OCI-LY7 (cell line): ENCODE measurements at regions not wholly inside any gene's neighbourhood (a gene's known extent, or its start where the extent isn't known, plus 50 kb on each side); places are given as distances from the start of the nearest gene placed in this dataset.

Source experiments
- BruUV-seq: library from RNA; stranded (reverse); fragments of 400-500 nt; replicated peaks from 2 replicates; lab custom pipeline; 2021; lab: Mats Ljungman, UMichigan
- CTCF ChIA-PET: fragments of 300-600 bp; sonication (Branson Sonifier 250); formaldehyde crosslinking; loops from one replicate; lab custom pipeline; 2022; ENCODE audit warnings: antibody characterized with exemption; ENCODE audit not compliant: unreplicated experiment; lab: Charles Lee
- POLR2A ChIA-PET: fragments of 300-600 bp; sonication (Branson Sonifier 250); formaldehyde crosslinking; loops from one replicate; lab custom pipeline; 2022; ENCODE audit warnings: antibody characterized with exemption; lab: Charles Lee
- DNase-seq: peaks from one replicate; pipeline ENCODE4 v3.0.0-alpha.2; 2015; ENCODE audit warnings: low spot score
- H2AFZ ChIP-seq: fragments of 200-600 bp; sonication (generic), shearing (Covaris generic); 2 replicates; pipeline ENCODE4 v1.6.1; 2014; ENCODE audit warnings: mild to moderate bottlenecking, antibody characterized with exemption, low read length, moderate library complexity
- H3K27ac ChIP-seq: fragments of 200-600 bp; sonication (generic); 2 replicates; pipeline ENCODE4 v1.5.1; 2014; ENCODE audit warnings: mixed run types, low read depth, mild to moderate bottlenecking, moderate library complexity, low read length, inconsistent platforms; ENCODE audit not compliant: poor library complexity, severe bottlenecking
- H3K36me3 ChIP-seq: fragments of 200-600 bp; sonication (generic); 2 replicates; pipeline ENCODE4 v1.6.1; 2014; ENCODE audit warnings: mild to moderate bottlenecking, antibody characterized with exemption, low read length, moderate library complexity, mixed read lengths; ENCODE audit not compliant: insufficient read depth
- H3K4me1 ChIP-seq: fragments of 200-600 bp; sonication (generic); 2 replicates; pipeline ENCODE4 v1.5.1; 2014; ENCODE audit warnings: mild to moderate bottlenecking, low read length; ENCODE audit not compliant: insufficient read depth, poor library complexity, severe bottlenecking
- H3K4me2 ChIP-seq: fragments of 200-600 bp; sonication (generic); 2 replicates; pipeline ENCODE4 v1.6.1; 2014; ENCODE audit warnings: mild to moderate bottlenecking, low read length
- H3K4me3 ChIP-seq: fragments of 200-600 bp; sonication (generic); 2 replicates; pipeline ENCODE4 v1.5.1; 2014; ENCODE audit warnings: mild to moderate bottlenecking, low read depth, low read length; ENCODE audit not compliant: poor library complexity, severe bottlenecking
- H3K79me2 ChIP-seq: fragments of 200-600 bp; sonication (generic); 2 replicates; pipeline ENCODE4 v1.6.1; 2016; ENCODE audit warnings: low read depth, mild to moderate bottlenecking, low read length, moderate library complexity, mixed read lengths; ENCODE audit not compliant: insufficient read depth
- H3K9me2 ChIP-seq: fragments of 200-600 bp; sonication (generic); 2 replicates; pipeline ENCODE4 v1.6.1; 2016; ENCODE audit warnings: mild to moderate bottlenecking, low read length, mixed read lengths; ENCODE audit not compliant: insufficient read depth
- H3K9me3 ChIP-seq: fragments of 200-600 bp; sonication (generic); 2 replicates; pipeline ENCODE4 v1.6.1; 2014; ENCODE audit warnings: mild to moderate bottlenecking, mixed run types, low read length, mixed read lengths
- H4K20me1 ChIP-seq: fragments of 200-600 bp; sonication (generic); 2 replicates; pipeline ENCODE4 v1.6.1; 2014; ENCODE audit warnings: mild to moderate bottlenecking, antibody characterized with exemption, low read length, moderate library complexity, mixed read lengths; ENCODE audit not compliant: insufficient read depth
- CTCF ChIP-seq: fragments of 200-600 bp; sonication (generic); conservative IDR thresholded peaks from 2 replicates; pipeline ENCODE4 v1.5.1; 2014; ENCODE audit warnings: mild to moderate bottlenecking, antibody characterized with exemption, low read length, moderate library complexity, mixed read lengths
- EZH2phosphoT487 ChIP-seq: fragments of 200-600 bp; sonication (generic); IDR thresholded peaks from 2 replicates; pipeline ENCODE4 v1.6.1; 2018; ENCODE audit warnings: low read depth, borderline replicate concordance, mild to moderate bottlenecking, mixed run types, antibody characterized with exemption, low read length, moderate library complexity, mixed read lengths
- intact Hi-C: fragments of 100-400 bp; cut with micrococcal nuclease; formaldehyde crosslinking; loops from one replicate; pipeline ENCODE4 v1.10.0; 2022; ENCODE audit not compliant: unreplicated experiment

- BruUV-seq: no TSS peak
- Histone ChIP-seq H2AFZ (no peak overlapping the region), H3K9me3 (no peaks in the 10 kb centered on the region), H3K36me3 (no peaks in the 10 kb centered on the region), H3K27ac (no peak overlapping the region), H4K20me1 (no peaks in the 10 kb centered on the region), H3K79me2 (no peaks in the 10 kb centered on the region), H3K9me2 (no peaks in the 10 kb centered on the region), H3K4me1 (no peaks in the 10 kb centered on the region), H3K4me3 (no peak overlapping the region), H3K4me2 (no peak overlapping the region)
- intact Hi-C loops: no loop called here
- TF ChIP-seq CTCF: no peak
- no peak for TF ChIP-seq EZH2phosphoT487
- POLR2A ChIA-PET: interaction anchor here (0.5 kb wide), 1 partner anchor 168 kb away, joined by 3 read pairs; no protein-coding TSS in a partner anchor
- DNase-seq: no peak
- CTCF ChIA-PET: no interaction called here
Observed at GRCh38 chr13:76723551-76724232, 162.5 kb downstream of the KCTD12 start.

GRCh38 chr13:76722782-76723181 lies 163.4 kb downstream of the KCTD12 start:
- intact Hi-C loops: no loop called here
- no peak for DNase-seq
- no TSS peak for BruUV-seq
- no peaks in the 10 kb centered on the region for H3K9me3 ChIP-seq
- ChIA-PET POLR2A (no interaction called here), CTCF (no interaction called here)
- no peak overlapping the region for H2AFZ ChIP-seq
- H3K79me2 ChIP-seq: no peaks in the 10 kb centered on the region
- no peak overlapping the region for H3K27ac ChIP-seq
- TF ChIP-seq EZH2phosphoT487 (no peak), CTCF (no peak)
- no peaks in the 10 kb centered on the region for H3K36me3 ChIP-seq
- no peak overlapping the region for H3K4me2 ChIP-seq
- no peaks in the 10 kb centered on the region for H4K20me1 ChIP-seq
- no peaks in the 10 kb centered on the region for H3K9me2 ChIP-seq
- H3K4me1 ChIP-seq: no peaks in the 10 kb centered on the region
- H3K4me3 ChIP-seq: no peak overlapping the region

GRCh38 chr13:76720821-76721220 lies 165.4 kb downstream of the KCTD12 start:
- H4K20me1 ChIP-seq: no peaks in the 10 kb centered on the region
- no peaks in the 10 kb centered on the region for H3K4me1 ChIP-seq
- DNase-seq: no peak
- intact Hi-C loops: no loop called here
- POLR2A ChIA-PET: no interaction called here
- CTCF ChIA-PET: no interaction called here
- H3K9me3 ChIP-seq: no peaks in the 10 kb centered on the region
- TF ChIP-seq EZH2phosphoT487 (no peak), CTCF (no peak)
- no peak overlapping the region for H3K27ac ChIP-seq
- no peak overlapping the region for H3K4me3 ChIP-seq
- H3K4me2 ChIP-seq: no peak overlapping the region
- no TSS peak for BruUV-seq
- H3K36me3 ChIP-seq: no peaks in the 10 kb centered on the region
- no peak overlapping the region for H2AFZ ChIP-seq
- no peaks in the 10 kb centered on the region for H3K9me2 ChIP-seq
- H3K79me2 ChIP-seq: no peaks in the 10 kb centered on the region
